BLaER1 (cell line): ENCODE measurements at regions not wholly inside any gene's neighbourhood (a gene's known extent, or its start where the extent isn't known, plus 50 kb on each side); places are given as distances from the start of the nearest gene placed in this dataset.

Source experiments
- H3K27ac ChIP-seq: shearing (Covaris generic); formaldehyde crosslinking; 2 replicates; pipeline ENCODE4 v1.8.1; 2022
- H3K27me3 ChIP-seq: shearing (Covaris generic); formaldehyde crosslinking; 2 replicates; pipeline ENCODE4 v1.8.1; 2022
- H3K36me3 ChIP-seq: shearing (Covaris generic); formaldehyde crosslinking; 2 replicates; pipeline ENCODE4 v1.8.1; 2022
- H3K4me1 ChIP-seq: shearing (Covaris generic); formaldehyde crosslinking; 2 replicates; pipeline ENCODE4 v1.8.1; 2022
- H3K4me2 ChIP-seq: shearing (Covaris generic); formaldehyde crosslinking; 2 replicates; pipeline ENCODE4 v1.8.1; 2022
- H3K4me3 ChIP-seq: shearing (Covaris generic); formaldehyde crosslinking; 2 replicates; pipeline ENCODE4 v1.8.1; 2022
- H3K9ac ChIP-seq: shearing (Covaris generic); formaldehyde crosslinking; 2 replicates; pipeline ENCODE4 v1.8.1; 2022
- H3K9me3 ChIP-seq: shearing (Covaris generic); formaldehyde crosslinking; 2 replicates; pipeline ENCODE4 v1.8.1; 2022
- H4K20me1 ChIP-seq: shearing (Covaris generic); formaldehyde crosslinking; 2 replicates; pipeline ENCODE4 v1.8.1; 2022
- Cebpa-rat ChIP-seq: shearing (Covaris generic); IDR thresholded peaks from 2 replicates; pipeline ENCODE4 v1.8.1; 2022

- no peaks in the 10 kb centered on the region for H4K20me1 ChIP-seq
- no peak for TF ChIP-seq Cebpa-rat
- no peak overlapping the region for H3K27ac ChIP-seq
- H3K9me3 ChIP-seq = no peaks in the 10 kb centered on the region
- H3K9ac ChIP-seq = no peak overlapping the region
- no peaks in the 10 kb centered on the region for H3K4me1 ChIP-seq
- no peak overlapping the region for H3K4me2 ChIP-seq
- no peaks in the 10 kb centered on the region for H3K27me3 ChIP-seq
- no peaks in the 10 kb centered on the region for H3K36me3 ChIP-seq
- no peak overlapping the region for H3K4me3 ChIP-seq
Measured at GRCh38 chr2:222040333-222040732, 258.5 kb downstream of the PAX3 start.

- no peak overlapping the region for H3K4me3 ChIP-seq
Measured at GRCh38 chr2:222039821-222040220, 259.0 kb downstream of the PAX3 start.

GRCh38 chr2:222038067-222038802, 260.6 kb downstream of the PAX3 start:
- no peak for TF ChIP-seq Cebpa-rat
- no peaks in the 10 kb centered on the region for H3K4me1 ChIP-seq

More at GRCh38 chr2:222039821-222040220, 259.0 kb downstream of the PAX3 start:
- H4K20me1 ChIP-seq = no peaks in the 10 kb centered on the region
- no peaks in the 10 kb centered on the region for H3K4me1 ChIP-seq
- H3K9me3 ChIP-seq = no peaks in the 10 kb centered on the region
- H3K9ac ChIP-seq = no peak overlapping the region
- H3K27ac ChIP-seq = no peak overlapping the region
- no peak overlapping the region for H3K4me2 ChIP-seq
- H3K27me3 ChIP-seq = no peaks in the 10 kb centered on the region
- H3K36me3 ChIP-seq = no peaks in the 10 kb centered on the region
- TF ChIP-seq Cebpa-rat = no peak

GRCh38 chr2:222037211-222037610, 261.6 kb downstream of the PAX3 start:
- Histone ChIP-seq H3K9ac (no peak overlapping the region), H3K36me3 (no peaks in the 10 kb centered on the region), H3K4me1 (no peaks in the 10 kb centered on the region), H3K27me3 (no peaks in the 10 kb centered on the region), H3K4me2 (no peak overlapping the region), H3K9me3 (no peaks in the 10 kb centered on the region), H3K27ac (no peak overlapping the region), H3K4me3 (no peak overlapping the region), H4K20me1 (no peaks in the 10 kb centered on the region)
- no peak for TF ChIP-seq Cebpa-rat

More at GRCh38 chr2:222038067-222038802, 260.6 kb downstream of the PAX3 start:
- Histone ChIP-seq H3K4me3 (no peak overlapping the region), H3K9ac (no peak overlapping the region), H3K27ac (no peak overlapping the region), H4K20me1 (no peaks in the 10 kb centered on the region), H3K27me3 (no peaks in the 10 kb centered on the region), H3K4me2 (no peak overlapping the region), H3K36me3 (no peaks in the 10 kb centered on the region), H3K9me3 (no peaks in the 10 kb centered on the region)

- H3K4me2 ChIP-seq = no peak overlapping the region
- no peaks in the 10 kb centered on the region for H3K36me3 ChIP-seq
- H3K4me3 ChIP-seq = no peak overlapping the region
- H4K20me1 ChIP-seq = no peaks in the 10 kb centered on the region
- no peak overlapping the region for H3K9ac ChIP-seq
- H3K9me3 ChIP-seq = 0 out of 2 replicates have a peak, but pooled peaks cover 8% of the 10 kb centered on the region
- no peak for TF ChIP-seq Cebpa-rat
- no peak overlapping the region for H3K27ac ChIP-seq
- H3K27me3 ChIP-seq = no peaks in the 10 kb centered on the region
- H3K4me1 ChIP-seq = no peaks in the 10 kb centered on the region
Measured at GRCh38 chr2:222034058-222034457, 264.7 kb downstream of the PAX3 start.

GRCh38 chr2:222033541-222033940, 265.3 kb downstream of the PAX3 start:
- H3K4me1 ChIP-seq = no peaks in the 10 kb centered on the region
- no peak for TF ChIP-seq Cebpa-rat

GRCh38 chr2:222025881-222026271, 272.9 kb downstream of the PAX3 start:
- TF ChIP-seq Cebpa-rat = no peak
- Histone ChIP-seq H3K4me2 (no peak overlapping the region), H3K27ac (no peak overlapping the region), H4K20me1 (no peaks in the 10 kb centered on the region), H3K9me3 (peaks cover 14% of the 10 kb centered on the region; the same call in 1 of the 2 replicates), H3K36me3 (no peaks in the 10 kb centered on the region), H3K4me1 (no peaks in the 10 kb centered on the region), H3K9ac (no peak overlapping the region), H3K27me3 (no peaks in the 10 kb centered on the region), H3K4me3 (no peak overlapping the region)

More at GRCh38 chr2:222033541-222033940, 265.3 kb downstream of the PAX3 start:
- Histone ChIP-seq H3K27me3 (no peaks in the 10 kb centered on the region), H3K36me3 (no peaks in the 10 kb centered on the region), H3K9ac (no peak overlapping the region), H3K9me3 (peaks cover 13% of the 10 kb centered on the region; the same call in 1 of the 2 replicates), H4K20me1 (no peaks in the 10 kb centered on the region), H3K4me3 (no peak overlapping the region), H3K4me2 (no peak overlapping the region), H3K27ac (no peak overlapping the region)

- Histone ChIP-seq H3K9ac (no peak overlapping the region), H3K4me3 (no peak overlapping the region), H3K4me2 (no peak overlapping the region), H3K4me1 (no peaks in the 10 kb centered on the region), H3K9me3 (peaks cover 14% of the 10 kb centered on the region; the same call in 1 of the 2 replicates), H3K36me3 (no peaks in the 10 kb centered on the region), H3K27me3 (no peaks in the 10 kb centered on the region), H4K20me1 (no peaks in the 10 kb centered on the region), H3K27ac (no peak overlapping the region)
- no peak for TF ChIP-seq Cebpa-rat
Measured at GRCh38 chr2:222024932-222025880, 273.6 kb downstream of the PAX3 start.

- Histone ChIP-seq H3K9me3 (no peaks in the 10 kb centered on the region), H3K36me3 (no peaks in the 10 kb centered on the region), H3K4me1 (no peaks in the 10 kb centered on the region), H3K27me3 (no peaks in the 10 kb centered on the region), H3K9ac (no peak overlapping the region), H3K4me3 (no peak overlapping the region), H3K27ac (no peak overlapping the region), H4K20me1 (no peaks in the 10 kb centered on the region), H3K4me2 (no peak overlapping the region)
- TF ChIP-seq Cebpa-rat = no peak
Measured at GRCh38 chr2:222017252-222017850, 281.4 kb downstream of the PAX3 start.

GRCh38 chr2:222013889-222014288, 284.9 kb downstream of the PAX3 start:
- Histone ChIP-seq H3K9me3 (no peaks in the 10 kb centered on the region), H3K4me2 (no peak overlapping the region), H3K27me3 (no peaks in the 10 kb centered on the region), H3K36me3 (no peaks in the 10 kb centered on the region), H4K20me1 (no peaks in the 10 kb centered on the region), H3K27ac (no peak overlapping the region), H3K4me1 (no peaks in the 10 kb centered on the region), H3K9ac (no peak overlapping the region), H3K4me3 (no peak overlapping the region)
- TF ChIP-seq Cebpa-rat = no peak
